ENCODE measurements at regions not wholly inside any gene's neighbourhood (a gene's known extent, or its start where the extent isn't known, plus 50 kb on each side); places are given as distances from the start of the nearest gene placed in this dataset.

DNA sequence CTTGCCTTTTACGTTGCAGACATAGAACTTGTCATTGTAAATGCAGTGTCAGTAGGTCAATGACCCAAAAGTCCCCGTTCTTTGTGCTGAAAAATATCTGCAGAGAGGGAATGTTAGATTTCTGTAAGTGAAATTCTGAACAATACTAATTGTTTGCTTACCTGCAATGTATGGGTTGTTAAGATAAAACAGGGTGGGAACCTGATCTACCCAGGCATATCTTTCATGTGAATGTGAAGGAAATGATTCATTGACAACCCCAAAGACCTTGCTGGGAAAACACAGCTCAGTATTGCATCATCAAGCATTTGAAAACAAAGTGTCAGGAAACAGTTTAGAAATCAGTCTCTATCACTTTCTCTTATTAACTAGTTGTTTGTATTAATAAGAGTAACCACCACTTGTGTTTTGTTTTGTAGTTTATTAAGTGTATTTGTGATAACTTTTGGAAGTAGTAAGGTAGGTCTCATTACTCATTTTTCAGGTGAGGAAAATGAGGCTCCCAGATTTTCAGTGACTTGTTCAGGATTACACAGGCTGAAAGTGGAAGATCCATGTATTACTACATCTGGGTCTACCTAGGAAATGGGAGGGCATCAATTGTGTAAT lies 57.9 kb upstream of the SLC38A2 start:
- TF ChIP-seq MAZ (IDR thresholded peaks at IDR 0.05; ENCODE audit: borderline replicate concordance, low read depth, low read length) (0 out of 2 replicates have a peak, but pooled peaks have one; percentile 6), CTCF (conservative IDR thresholded peaks at IDR 0.05; ENCODE audit: low read depth, low read length) (no peak), POLR2A (IDR thresholded peaks at IDR 0.05; ENCODE audit: low read depth, low read length) (no peak), SMC3 (IDR thresholded peaks at IDR 0.05; ENCODE audit: low read depth, low read length) (no peak), MXI1 (IDR thresholded peaks at IDR 0.05; ENCODE audit: borderline replicate concordance, low read depth, low read length) (no peak), CEBPB (IDR thresholded peaks at IDR 0.05; ENCODE audit: low read depth, low read length) (peak; percentile 100), RAD21 (IDR thresholded peaks at IDR 0.05; ENCODE audit: low read length) (no peak), RCOR1 (IDR thresholded peaks at IDR 0.05; ENCODE audit: insufficient replicate concordance, low read length) (no peak), CHD1 (IDR thresholded peaks at IDR 0.05; ENCODE audit: low read depth, low read length) (no peak), MAFK (IDR thresholded peaks at IDR 0.05; ENCODE audit: low read depth, low read length) (no peak), FOS (IDR thresholded peaks at IDR 0.05; ENCODE audit: low read depth, low read length) (peak; percentile 83)
- TF ChIP-seq, protein P1, sequence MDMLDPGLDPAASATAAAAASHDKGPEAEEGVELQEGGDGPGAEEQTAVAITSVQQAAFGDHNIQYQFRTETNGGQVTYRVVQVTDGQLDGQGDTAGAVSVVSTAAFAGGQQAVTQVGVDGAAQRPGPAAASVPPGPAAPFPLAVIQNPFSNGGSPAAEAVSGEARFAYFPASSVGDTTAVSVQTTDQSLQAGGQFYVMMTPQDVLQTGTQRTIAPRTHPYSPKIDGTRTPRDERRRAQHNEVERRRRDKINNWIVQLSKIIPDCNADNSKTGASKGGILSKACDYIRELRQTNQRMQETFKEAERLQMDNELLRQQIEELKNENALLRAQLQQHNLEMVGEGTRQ (IDR thresholded peaks at IDR 0.05; ENCODE audit: low read depth, low read length) = no peak

Data from IMR-90 (cell line).